ENCODE measurements at regions not wholly inside any gene's neighbourhood (a gene's known extent, or its start where the extent isn't known, plus 50 kb on each side); places are given as distances from the start of the nearest gene placed in this dataset.

- peaks cover 11% of the 10 kb centered on the region for H3K4me1 Mint-ChIP-seq (ENCODE audit: unreplicated experiment)
- no peaks in the 10 kb centered on the region for H3K9me3 Mint-ChIP-seq (ENCODE audit: unreplicated experiment)
These were observed 106.4 kb downstream of the KDR start for GRCh38 chr4:55018978-55019377.

GRCh38 chr4:55018521-55018920 lies 106.9 kb downstream of the KDR start:
- no peaks in the 10 kb centered on the region for H3K9me3 Mint-ChIP-seq (ENCODE audit: unreplicated experiment)
- peaks cover 11% of the 10 kb centered on the region for H3K4me1 Mint-ChIP-seq (ENCODE audit: unreplicated experiment)
- no peak overlapping the region for H3K27ac Mint-ChIP-seq (ENCODE audit: unreplicated experiment)

More at GRCh38 chr4:55018978-55019377, 106.4 kb downstream of the KDR start:
- no peak overlapping the region for H3K4me3 Mint-ChIP-seq (ENCODE audit: unreplicated experiment)
- peaks cover 2% of the 10 kb centered on the region for H3K27me3 Mint-ChIP-seq (ENCODE audit: unreplicated experiment)
- TF ChIP-seq CTCF (IDR thresholded peaks at IDR 0.05; ENCODE audit: unreplicated experiment): no peak
- no peaks in the 10 kb centered on the region for H3K36me3 Mint-ChIP-seq (ENCODE audit: low read depth, unreplicated experiment)
- no peak for DNase-seq (ENCODE audit: low spot score)
- H3K27ac Mint-ChIP-seq (ENCODE audit: unreplicated experiment): no peak overlapping the region

GRCh38 chr4:55017406-55017805 lies 108.0 kb downstream of the KDR start:
- DNase-seq (ENCODE audit: low spot score): no peak
- no peaks in the 10 kb centered on the region for H3K36me3 Mint-ChIP-seq (ENCODE audit: low read depth, unreplicated experiment)
- no peak overlapping the region for H3K4me3 Mint-ChIP-seq (ENCODE audit: unreplicated experiment)
- no peaks in the 10 kb centered on the region for H3K9me3 Mint-ChIP-seq (ENCODE audit: unreplicated experiment)
- H3K4me1 Mint-ChIP-seq (ENCODE audit: unreplicated experiment): peaks cover 11% of the 10 kb centered on the region
- TF ChIP-seq CTCF (IDR thresholded peaks at IDR 0.05; ENCODE audit: unreplicated experiment): no peak
- no peak overlapping the region for H3K27ac Mint-ChIP-seq (ENCODE audit: unreplicated experiment)
- H3K27me3 Mint-ChIP-seq (ENCODE audit: unreplicated experiment): peaks cover 2% of the 10 kb centered on the region

More at GRCh38 chr4:55018521-55018920, 106.9 kb downstream of the KDR start:
- Mint-ChIP-seq H3K4me3 (ENCODE audit: unreplicated experiment) (no peak overlapping the region), H3K36me3 (ENCODE audit: low read depth, unreplicated experiment) (no peaks in the 10 kb centered on the region), H3K27me3 (ENCODE audit: unreplicated experiment) (peaks cover 2% of the 10 kb centered on the region)
- TF ChIP-seq CTCF (IDR thresholded peaks at IDR 0.05; ENCODE audit: unreplicated experiment): no peak
- DNase-seq (ENCODE audit: low spot score): no peak

GRCh38 chr4:55016131-55016530 lies 109.3 kb downstream of the KDR start:
- Mint-ChIP-seq H3K4me3 (ENCODE audit: unreplicated experiment) (no peak overlapping the region), H3K36me3 (ENCODE audit: low read depth, unreplicated experiment) (no peaks in the 10 kb centered on the region), H3K27me3 (ENCODE audit: unreplicated experiment) (peaks cover 2% of the 10 kb centered on the region), H3K27ac (ENCODE audit: unreplicated experiment) (no peak overlapping the region), H3K9me3 (ENCODE audit: unreplicated experiment) (no peaks in the 10 kb centered on the region), H3K4me1 (ENCODE audit: unreplicated experiment) (peaks cover 11% of the 10 kb centered on the region)
- no peak for TF ChIP-seq CTCF (IDR thresholded peaks at IDR 0.05; ENCODE audit: unreplicated experiment)
- no peak for DNase-seq (ENCODE audit: low spot score)

GRCh38 chr4:55014876-55015275 lies 110.5 kb downstream of the KDR start:
- H3K4me1 Mint-ChIP-seq (ENCODE audit: unreplicated experiment): peaks cover 12% of the 10 kb centered on the region
- peaks cover 5% of the 10 kb centered on the region for H3K27me3 Mint-ChIP-seq (ENCODE audit: unreplicated experiment)
- no peak overlapping the region for H3K27ac Mint-ChIP-seq (ENCODE audit: unreplicated experiment)
- no peak for DNase-seq (ENCODE audit: low spot score)
- H3K36me3 Mint-ChIP-seq (ENCODE audit: low read depth, unreplicated experiment): peaks cover 2% of the 10 kb centered on the region
- TF ChIP-seq CTCF (IDR thresholded peaks at IDR 0.05; ENCODE audit: unreplicated experiment): no peak
- no peaks in the 10 kb centered on the region for H3K9me3 Mint-ChIP-seq (ENCODE audit: unreplicated experiment)
- no peak overlapping the region for H3K4me3 Mint-ChIP-seq (ENCODE audit: unreplicated experiment)

All from endothelial cell (in vitro differentiated cells).